GM23338 (cell line): ENCODE measurements at regions not wholly inside any gene's neighbourhood (a gene's known extent, or its start where the extent isn't known, plus 50 kb on each side); places are given as distances from the start of the nearest gene placed in this dataset.
A peak's percentile ranks its signal among the peaks of the same experiment; 100 is the strongest.

Experiments
- ATAC-seq: fragments of 200-7000 bp; cut with Tn5 transposase; 3 replicates; pipeline ENCODE4 v1.9.1; 2020
- DNase-seq: peaks from one replicate; pipeline ENCODE4 v3.0.0-alpha.2; 2015; ENCODE audit warnings: low spot score
- H2AFZ ChIP-seq: fragments of 200-600 bp; sonication (generic); 2 replicates; pipeline ENCODE4 v1.8.0; 2016; ENCODE audit warnings: antibody characterized with exemption, mild to moderate bottlenecking, moderate library complexity
- H3F3A ChIP-seq: fragments of 200-600 bp; sonication (generic); replicated peaks from 2 replicates; pipeline ENCODE4 v1.8.0; 2017; ENCODE audit warnings: antibody characterized with exemption, mixed run types, low read depth
- H3K27ac ChIP-seq: fragments of 200-600 bp; sonication (generic); 2 replicates; pipeline ENCODE4 v1.6.1; 2016; ENCODE audit warnings: low read depth
- H3K27me3 ChIP-seq: fragments of 200-600 bp; sonication (generic); 2 replicates; pipeline ENCODE4 v1.8.0; 2016; ENCODE audit warnings: mild to moderate bottlenecking, mixed run types, moderate library complexity; ENCODE audit not compliant: insufficient read depth
- H3K36me3 ChIP-seq: fragments of 200-600 bp; sonication (generic); 2 replicates; pipeline ENCODE4 v1.8.0; 2016; ENCODE audit warnings: mild to moderate bottlenecking; ENCODE audit not compliant: insufficient read depth
- H3K4me1 ChIP-seq: fragments of 200-600 bp; sonication (generic); 2 replicates; pipeline ENCODE4 v1.8.0; 2016; ENCODE audit warnings: mild to moderate bottlenecking, moderate library complexity; ENCODE audit not compliant: insufficient read depth
- H3K4me2 ChIP-seq: fragments of 200-600 bp; sonication (generic); 2 replicates; pipeline ENCODE4 v1.7.1; 2017; ENCODE audit warnings: mixed run types
- H3K4me3 ChIP-seq: fragments of 200-600 bp; sonication (generic); 2 replicates; pipeline ENCODE4 v1.6.1; 2016; ENCODE audit warnings: mixed run types
- H3K79me2 ChIP-seq: fragments of 200-600 bp; sonication (generic); replicated peaks from 2 replicates; pipeline ENCODE4 v1.8.0; 2017; ENCODE audit warnings: mild to moderate bottlenecking; ENCODE audit not compliant: insufficient read depth
- H3K9me2 ChIP-seq: fragments of 200-600 bp; sonication (generic); 2 replicates; pipeline ENCODE4 v1.8.0; 2017; ENCODE audit not compliant: insufficient read depth
- H4K20me1 ChIP-seq: fragments of 200-600 bp; sonication (generic); replicated peaks from 2 replicates; pipeline ENCODE4 v1.8.0; 2017; ENCODE audit warnings: mild to moderate bottlenecking; ENCODE audit not compliant: insufficient read depth
- H3K27ac Mint-ChIP-seq: 2 replicates; pipeline ENCODE4 v1.8.0; 2020; ENCODE audit warnings: inconsistent platforms, mild to moderate bottlenecking, moderate library complexity, mixed read lengths
- H3K27me3 Mint-ChIP-seq: 3 replicates; pipeline ENCODE4 v1.8.0; 2022; ENCODE audit warnings: low read depth, mild to moderate bottlenecking, moderate library complexity, mixed read lengths, inconsistent platforms; ENCODE audit not compliant: insufficient read depth, poor library complexity
- H3K36me3 Mint-ChIP-seq: 3 replicates; pipeline ENCODE4 v1.8.0; 2021; ENCODE audit warnings: low read depth, mild to moderate bottlenecking, inconsistent platforms, moderate library complexity, mixed read lengths
- H3K4me1 Mint-ChIP-seq: 3 replicates; pipeline ENCODE4 v1.8.0; 2020; ENCODE audit warnings: mild to moderate bottlenecking, inconsistent platforms, mixed read lengths
- H3K4me3 Mint-ChIP-seq: 3 replicates; pipeline ENCODE4 v1.8.0; 2021; ENCODE audit warnings: moderate library complexity, mild to moderate bottlenecking, inconsistent platforms, mixed read lengths
- H3K9me3 Mint-ChIP-seq: 3 replicates; pipeline ENCODE4 v1.8.0; 2020; ENCODE audit warnings: moderate library complexity, mild to moderate bottlenecking, inconsistent platforms, mixed read lengths
- CREB1 ChIP-seq: fragments of 250-450 bp; sonication (Bioruptor Pico); IDR thresholded peaks from 2 replicates; pipeline ENCODE4 v1.5.0; 2020; ENCODE audit warnings: low read depth, mild to moderate bottlenecking, moderate library complexity
- EZH2 ChIP-seq: fragments of 200-600 bp; sonication (generic); IDR thresholded peaks from one replicate; pipeline ENCODE4 v1.8.0; 2017; ENCODE audit warnings: antibody characterized with exemption, mild to moderate bottlenecking, low read depth; ENCODE audit not compliant: unreplicated experiment
- EZH2phosphoT487 ChIP-seq: fragments of 200-600 bp; sonication (generic); IDR thresholded peaks from one replicate; pipeline ENCODE4 v1.8.1; 2018; ENCODE audit warnings: antibody characterized with exemption; ENCODE audit not compliant: unreplicated experiment
- JUNB ChIP-seq: IDR thresholded peaks from one replicate; pipeline ENCODE4 v1.6.1; 2016; ENCODE audit warnings: antibody characterized with exemption; ENCODE audit not compliant: unreplicated experiment
- NANOG ChIP-seq: IDR thresholded peaks from 2 replicates; pipeline ENCODE4 v1.6.1; 2016; ENCODE audit warnings: antibody characterized with exemption, borderline replicate concordance
- POLR2AphosphoS5 ChIP-seq: IDR thresholded peaks from 2 replicates; pipeline ENCODE4 v1.6.1; 2016; ENCODE audit warnings: antibody characterized with exemption, low read depth
- STAT1 ChIP-seq: IDR thresholded peaks from one replicate; pipeline ENCODE4 v1.6.1; 2016; ENCODE audit warnings: antibody characterized with exemption; ENCODE audit not compliant: unreplicated experiment
- ZNF114 ChIP-seq: fragments of 250-450 bp; sonication (Bioruptor Pico); IDR thresholded peaks from 2 replicates; pipeline ENCODE4 v1.5.0; 2020; ENCODE audit warnings: mild to moderate bottlenecking, moderate library complexity
- ZNF331 ChIP-seq: fragments of 250-450 bp; sonication (Bioruptor Pico); IDR thresholded peaks from 2 replicates; pipeline ENCODE4 v1.5.0; 2020; ENCODE audit warnings: low read depth, mild to moderate bottlenecking, moderate library complexity
- TF ChIP-seq, protein P1 (sequence below): IDR thresholded peaks from 2 replicates; pipeline ENCODE4 v1.6.1; 2016; ENCODE audit warnings: antibody characterized with exemption
- TF ChIP-seq, protein P2 (sequence below), 2 experiments: fragments of 200-600 bp in 1 of 2; sonication (generic) in 1 of 2; conservative IDR thresholded peaks; 2 replicates each; pipeline versions ENCODE4 v1.5.1 to v1.6.1; 2016 to 2017; ENCODE audit warnings: antibody characterized with exemption in 2 of 2, low read depth in 2 of 2, mild to moderate bottlenecking in 2 of 2, moderate library complexity in 1 of 2
- TF ChIP-seq, protein P3 (sequence below): IDR thresholded peaks from one replicate; pipeline ENCODE4 v1.6.1; 2018; ENCODE audit warnings: antibody characterized with exemption; ENCODE audit not compliant: unreplicated experiment
- TF ChIP-seq, protein P4 (sequence below): fragments of 250-450 bp; sonication (Bioruptor Pico); IDR thresholded peaks from 2 replicates; pipeline ENCODE4 v1.5.0; 2020; ENCODE audit warnings: mild to moderate bottlenecking, moderate library complexity

DNA sequence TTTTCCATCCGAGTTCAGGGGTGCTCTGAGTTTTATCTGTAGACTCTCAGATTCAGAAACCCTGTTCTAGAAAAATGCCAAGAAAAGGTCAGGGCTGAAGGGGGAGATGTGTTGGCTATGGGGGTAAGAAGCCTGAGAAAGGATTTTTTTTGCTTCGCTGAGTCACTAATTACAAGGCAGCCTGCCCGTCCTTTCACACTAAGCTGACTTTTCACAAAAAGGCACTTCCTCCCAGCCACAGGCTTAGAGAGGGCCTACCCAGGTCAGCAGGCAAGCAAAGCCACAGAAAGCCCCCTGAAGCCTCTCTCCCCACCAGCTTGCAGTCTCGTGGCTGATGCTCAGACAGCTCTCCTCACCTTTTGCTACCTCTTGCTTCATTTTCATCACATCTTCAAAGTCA lies 192.6 kb upstream of the PRICKLE2 start:
- no peak overlapping the region for H3K4me2 ChIP-seq
- Mint-ChIP-seq H3K27ac (peak overlapping the region; percentile 68; the same call in 1 of the 2 replicates), H3K9me3 (no peaks in the 10 kb centered on the region), H3K4me1 (peaks cover 7% of the 10 kb centered on the region; the same call in 2 of the 3 replicates), H3K27me3 (peaks cover 2% of the 10 kb centered on the region), H3K4me3 (no peak overlapping the region), H3K36me3 (no peaks in the 10 kb centered on the region)
- H3K27me3 ChIP-seq = no peaks in the 10 kb centered on the region
- peak; percentile 32 for DNase-seq
- H3K27ac ChIP-seq = no peak overlapping the region
- H2AFZ ChIP-seq = no peak overlapping the region
- H3K4me3 ChIP-seq = no peak overlapping the region
- H3K79me2 ChIP-seq = no peaks in the 10 kb centered on the region
- no peaks in the 10 kb centered on the region for H3K4me1 ChIP-seq
- no peaks in the 10 kb centered on the region for H3K36me3 ChIP-seq
- no peaks in the 10 kb centered on the region for H3F3A ChIP-seq
- ATAC-seq = peak; percentile 77
- no peaks in the 10 kb centered on the region for H3K9me2 ChIP-seq
- no peaks in the 10 kb centered on the region for H4K20me1 ChIP-seq
- TF ChIP-seq, protein P1, sequence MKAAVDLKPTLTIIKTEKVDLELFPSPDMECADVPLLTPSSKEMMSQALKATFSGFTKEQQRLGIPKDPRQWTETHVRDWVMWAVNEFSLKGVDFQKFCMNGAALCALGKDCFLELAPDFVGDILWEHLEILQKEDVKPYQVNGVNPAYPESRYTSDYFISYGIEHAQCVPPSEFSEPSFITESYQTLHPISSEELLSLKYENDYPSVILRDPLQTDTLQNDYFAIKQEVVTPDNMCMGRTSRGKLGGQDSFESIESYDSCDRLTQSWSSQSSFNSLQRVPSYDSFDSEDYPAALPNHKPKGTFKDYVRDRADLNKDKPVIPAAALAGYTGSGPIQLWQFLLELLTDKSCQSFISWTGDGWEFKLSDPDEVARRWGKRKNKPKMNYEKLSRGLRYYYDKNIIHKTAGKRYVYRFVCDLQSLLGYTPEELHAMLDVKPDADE = no peak
- TF ChIP-seq EZH2 = no peak
- TF ChIP-seq, protein P2, sequence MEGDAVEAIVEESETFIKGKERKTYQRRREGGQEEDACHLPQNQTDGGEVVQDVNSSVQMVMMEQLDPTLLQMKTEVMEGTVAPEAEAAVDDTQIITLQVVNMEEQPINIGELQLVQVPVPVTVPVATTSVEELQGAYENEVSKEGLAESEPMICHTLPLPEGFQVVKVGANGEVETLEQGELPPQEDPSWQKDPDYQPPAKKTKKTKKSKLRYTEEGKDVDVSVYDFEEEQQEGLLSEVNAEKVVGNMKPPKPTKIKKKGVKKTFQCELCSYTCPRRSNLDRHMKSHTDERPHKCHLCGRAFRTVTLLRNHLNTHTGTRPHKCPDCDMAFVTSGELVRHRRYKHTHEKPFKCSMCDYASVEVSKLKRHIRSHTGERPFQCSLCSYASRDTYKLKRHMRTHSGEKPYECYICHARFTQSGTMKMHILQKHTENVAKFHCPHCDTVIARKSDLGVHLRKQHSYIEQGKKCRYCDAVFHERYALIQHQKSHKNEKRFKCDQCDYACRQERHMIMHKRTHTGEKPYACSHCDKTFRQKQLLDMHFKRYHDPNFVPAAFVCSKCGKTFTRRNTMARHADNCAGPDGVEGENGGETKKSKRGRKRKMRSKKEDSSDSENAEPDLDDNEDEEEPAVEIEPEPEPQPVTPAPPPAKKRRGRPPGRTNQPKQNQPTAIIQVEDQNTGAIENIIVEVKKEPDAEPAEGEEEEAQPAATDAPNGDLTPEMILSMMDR (conservative IDR thresholded peaks at IDR 0.05; ENCODE audit: low read depth in 2 of 2) = no peak
- TF ChIP-seq, protein P3, sequence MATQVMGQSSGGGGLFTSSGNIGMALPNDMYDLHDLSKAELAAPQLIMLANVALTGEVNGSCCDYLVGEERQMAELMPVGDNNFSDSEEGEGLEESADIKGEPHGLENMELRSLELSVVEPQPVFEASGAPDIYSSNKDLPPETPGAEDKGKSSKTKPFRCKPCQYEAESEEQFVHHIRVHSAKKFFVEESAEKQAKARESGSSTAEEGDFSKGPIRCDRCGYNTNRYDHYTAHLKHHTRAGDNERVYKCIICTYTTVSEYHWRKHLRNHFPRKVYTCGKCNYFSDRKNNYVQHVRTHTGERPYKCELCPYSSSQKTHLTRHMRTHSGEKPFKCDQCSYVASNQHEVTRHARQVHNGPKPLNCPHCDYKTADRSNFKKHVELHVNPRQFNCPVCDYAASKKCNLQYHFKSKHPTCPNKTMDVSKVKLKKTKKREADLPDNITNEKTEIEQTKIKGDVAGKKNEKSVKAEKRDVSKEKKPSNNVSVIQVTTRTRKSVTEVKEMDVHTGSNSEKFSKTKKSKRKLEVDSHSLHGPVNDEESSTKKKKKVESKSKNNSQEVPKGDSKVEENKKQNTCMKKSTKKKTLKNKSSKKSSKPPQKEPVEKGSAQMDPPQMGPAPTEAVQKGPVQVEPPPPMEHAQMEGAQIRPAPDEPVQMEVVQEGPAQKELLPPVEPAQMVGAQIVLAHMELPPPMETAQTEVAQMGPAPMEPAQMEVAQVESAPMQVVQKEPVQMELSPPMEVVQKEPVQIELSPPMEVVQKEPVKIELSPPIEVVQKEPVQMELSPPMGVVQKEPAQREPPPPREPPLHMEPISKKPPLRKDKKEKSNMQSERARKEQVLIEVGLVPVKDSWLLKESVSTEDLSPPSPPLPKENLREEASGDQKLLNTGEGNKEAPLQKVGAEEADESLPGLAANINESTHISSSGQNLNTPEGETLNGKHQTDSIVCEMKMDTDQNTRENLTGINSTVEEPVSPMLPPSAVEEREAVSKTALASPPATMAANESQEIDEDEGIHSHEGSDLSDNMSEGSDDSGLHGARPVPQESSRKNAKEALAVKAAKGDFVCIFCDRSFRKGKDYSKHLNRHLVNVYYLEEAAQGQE = no peak
- TF ChIP-seq JUNB = no peak
- TF ChIP-seq ZNF331 (CRISPR knock-in tag) = no peak
- no peak for TF ChIP-seq POLR2AphosphoS5
- no peak for TF ChIP-seq CREB1 (CRISPR knock-in tag)
- TF ChIP-seq ZNF114 = no peak
- no peak for TF ChIP-seq STAT1
- TF ChIP-seq NANOG = no peak
- no peak for TF ChIP-seq EZH2phosphoT487
- TF ChIP-seq, protein P4, sequence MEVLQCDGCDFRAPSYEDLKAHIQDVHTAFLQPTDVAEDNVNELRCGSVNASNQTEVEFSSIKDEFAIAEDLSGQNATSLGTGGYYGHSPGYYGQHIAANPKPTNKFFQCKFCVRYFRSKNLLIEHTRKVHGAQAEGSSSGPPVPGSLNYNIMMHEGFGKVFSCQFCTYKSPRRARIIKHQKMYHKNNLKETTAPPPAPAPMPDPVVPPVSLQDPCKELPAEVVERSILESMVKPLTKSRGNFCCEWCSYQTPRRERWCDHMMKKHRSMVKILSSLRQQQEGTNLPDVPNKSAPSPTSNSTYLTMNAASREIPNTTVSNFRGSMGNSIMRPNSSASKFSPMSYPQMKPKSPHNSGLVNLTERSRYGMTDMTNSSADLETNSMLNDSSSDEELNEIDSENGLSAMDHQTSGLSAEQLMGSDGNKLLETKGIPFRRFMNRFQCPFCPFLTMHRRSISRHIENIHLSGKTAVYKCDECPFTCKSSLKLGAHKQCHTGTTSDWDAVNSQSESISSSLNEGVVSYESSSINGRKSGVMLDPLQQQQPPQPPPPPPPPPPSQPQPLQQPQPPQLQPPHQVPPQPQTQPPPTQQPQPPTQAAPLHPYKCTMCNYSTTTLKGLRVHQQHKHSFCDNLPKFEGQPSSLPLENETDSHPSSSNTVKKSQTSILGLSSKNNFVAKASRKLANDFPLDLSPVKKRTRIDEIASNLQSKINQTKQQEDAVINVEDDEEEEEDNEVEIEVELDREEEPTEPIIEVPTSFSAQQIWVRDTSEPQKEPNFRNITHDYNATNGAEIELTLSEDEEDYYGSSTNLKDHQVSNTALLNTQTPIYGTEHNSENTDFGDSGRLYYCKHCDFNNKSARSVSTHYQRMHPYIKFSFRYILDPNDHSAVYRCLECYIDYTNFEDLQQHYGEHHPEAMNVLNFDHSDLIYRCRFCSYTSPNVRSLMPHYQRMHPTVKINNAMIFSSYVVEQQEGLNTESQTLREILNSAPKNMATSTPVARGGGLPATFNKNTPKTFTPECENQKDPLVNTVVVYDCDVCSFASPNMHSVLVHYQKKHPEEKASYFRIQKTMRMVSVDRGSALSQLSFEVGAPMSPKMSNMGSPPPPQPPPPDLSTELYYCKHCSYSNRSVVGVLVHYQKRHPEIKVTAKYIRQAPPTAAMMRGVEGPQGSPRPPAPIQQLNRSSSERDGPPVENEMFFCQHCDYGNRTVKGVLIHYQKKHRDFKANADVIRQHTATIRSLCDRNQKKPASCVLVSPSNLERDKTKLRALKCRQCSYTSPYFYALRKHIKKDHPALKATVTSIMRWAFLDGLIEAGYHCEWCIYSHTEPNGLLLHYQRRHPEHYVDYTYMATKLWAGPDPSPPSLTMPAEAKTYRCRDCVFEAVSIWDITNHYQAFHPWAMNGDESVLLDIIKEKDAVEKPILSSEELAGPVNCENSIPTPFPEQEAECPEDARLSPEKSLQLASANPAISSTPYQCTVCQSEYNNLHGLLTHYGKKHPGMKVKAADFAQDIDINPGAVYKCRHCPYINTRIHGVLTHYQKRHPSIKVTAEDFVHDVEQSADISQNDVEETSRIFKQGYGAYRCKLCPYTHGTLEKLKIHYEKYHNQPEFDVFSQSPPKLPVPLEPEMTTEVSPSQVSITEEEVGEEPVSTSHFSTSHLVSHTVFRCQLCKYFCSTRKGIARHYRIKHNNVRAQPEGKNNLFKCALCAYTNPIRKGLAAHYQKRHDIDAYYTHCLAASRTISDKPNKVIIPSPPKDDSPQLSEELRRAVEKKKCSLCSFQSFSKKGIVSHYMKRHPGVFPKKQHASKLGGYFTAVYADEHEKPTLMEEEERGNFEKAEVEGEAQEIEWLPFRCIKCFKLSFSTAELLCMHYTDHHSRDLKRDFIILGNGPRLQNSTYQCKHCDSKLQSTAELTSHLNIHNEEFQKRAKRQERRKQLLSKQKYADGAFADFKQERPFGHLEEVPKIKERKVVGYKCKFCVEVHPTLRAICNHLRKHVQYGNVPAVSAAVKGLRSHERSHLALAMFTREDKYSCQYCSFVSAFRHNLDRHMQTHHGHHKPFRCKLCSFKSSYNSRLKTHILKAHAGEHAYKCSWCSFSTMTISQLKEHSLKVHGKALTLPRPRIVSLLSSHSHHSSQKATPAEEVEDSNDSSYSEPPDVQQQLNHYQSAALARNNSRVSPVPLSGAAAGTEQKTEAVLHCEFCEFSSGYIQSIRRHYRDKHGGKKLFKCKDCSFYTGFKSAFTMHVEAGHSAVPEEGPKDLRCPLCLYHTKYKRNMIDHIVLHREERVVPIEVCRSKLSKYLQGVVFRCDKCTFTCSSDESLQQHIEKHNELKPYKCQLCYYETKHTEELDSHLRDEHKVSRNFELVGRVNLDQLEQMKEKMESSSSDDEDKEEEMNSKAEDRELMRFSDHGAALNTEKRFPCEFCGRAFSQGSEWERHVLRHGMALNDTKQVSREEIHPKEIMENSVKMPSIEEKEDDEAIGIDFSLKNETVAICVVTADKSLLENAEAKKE (CRISPR knock-in tag) = no peak
